Skeletal muscle satellite cell (primary cell): ENCODE measurements at regions not wholly inside any gene's neighbourhood (a gene's known extent, or its start where the extent isn't known, plus 50 kb on each side); places are given as distances from the start of the nearest gene placed in this dataset.
A peak's percentile ranks its signal among the peaks of the same experiment; 100 is the strongest.

Experiments used
- H3K27me3 ChIP-seq: 2 replicates; pipeline ENCODE4 v1.7.0; 2013; ENCODE audit warnings: low read length; ENCODE audit not compliant: control insufficient read depth, insufficient read depth
- H3K36me3 ChIP-seq: 2 replicates; pipeline ENCODE4 v1.7.0; 2013; ENCODE audit warnings: mild to moderate bottlenecking, control low read depth, low read length; ENCODE audit not compliant: insufficient read depth
- H3K4me1 ChIP-seq: 2 replicates; pipeline ENCODE4 v1.7.0; 2013; ENCODE audit warnings: low read length; ENCODE audit not compliant: control insufficient read depth, insufficient read depth
- H3K4me2 ChIP-seq: 2 replicates; pipeline ENCODE4 v1.7.0; 2013; ENCODE audit warnings: mild to moderate bottlenecking, low read length
- H3K4me3 ChIP-seq: 2 replicates; pipeline ENCODE4 v1.7.0; 2013; ENCODE audit warnings: low read length
- H3K9ac ChIP-seq: 2 replicates; pipeline ENCODE4 v1.7.0; 2013; ENCODE audit warnings: mild to moderate bottlenecking, low read depth, low read length, moderate library complexity
- H3K9me3 ChIP-seq: replicated peaks from 2 replicates; pipeline ENCODE4 v1.7.0; 2013; ENCODE audit warnings: mild to moderate bottlenecking, control low read depth, low read length

GRCh38 chr20:12028771-12029170, 111.1 kb downstream of the BTBD3 start:
- Histone ChIP-seq H3K9ac (no peak overlapping the region), H3K4me1 (no peaks in the 10 kb centered on the region)

DNA sequence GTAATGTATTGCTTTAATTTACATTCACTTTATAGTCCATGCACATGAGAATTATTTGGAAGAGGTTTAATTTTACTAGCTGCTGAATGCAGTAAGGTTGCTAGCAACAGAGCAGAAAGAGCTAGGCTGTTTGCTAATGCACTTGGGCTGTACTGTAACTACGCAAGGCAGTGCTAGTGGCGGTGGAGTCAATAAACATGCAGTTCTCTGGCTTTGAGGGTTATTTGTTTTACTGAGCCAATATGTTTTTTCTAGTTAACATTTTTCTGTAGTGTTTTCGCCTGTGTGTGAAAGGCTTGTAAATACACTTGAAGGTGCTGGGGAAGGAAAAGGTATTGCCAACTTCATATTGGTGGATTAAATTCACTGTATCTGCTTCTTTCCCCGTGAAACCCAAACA, 112.8 kb downstream of the BTBD3 start:
- H3K36me3 ChIP-seq, result no peaks in the 10 kb centered on the region

More at GRCh38 chr20:12028771-12029170, 111.1 kb downstream of the BTBD3 start:
- Histone ChIP-seq H3K27me3 (peaks cover 11% of the 10 kb centered on the region), H3K36me3 (no peaks in the 10 kb centered on the region), H3K4me3 (no peak overlapping the region), H3K9me3 (no peaks in the 10 kb centered on the region), H3K4me2 (no peak overlapping the region)

GRCh38 chr20:12036142-12036541, 118.4 kb downstream of the BTBD3 start:
- Histone ChIP-seq H3K4me1 (no peaks in the 10 kb centered on the region), H3K9me3 (no peaks in the 10 kb centered on the region), H3K9ac (no peak overlapping the region), H3K4me2 (no peak overlapping the region), H3K27me3 (peaks cover 7% of the 10 kb centered on the region), H3K4me3 (no peak overlapping the region), H3K36me3 (no peaks in the 10 kb centered on the region)

More for the DNA sequence above, 112.8 kb downstream of the BTBD3 start:
- H3K4me3 ChIP-seq, result no peak overlapping the region
- peaks cover 12% of the 10 kb centered on the region for H3K27me3 ChIP-seq
- no peaks in the 10 kb centered on the region for H3K9me3 ChIP-seq
- no peak overlapping the region for H3K4me2 ChIP-seq
- no peaks in the 10 kb centered on the region for H3K4me1 ChIP-seq
- no peak overlapping the region for H3K9ac ChIP-seq

- peaks cover 4% of the 10 kb centered on the region for H3K27me3 ChIP-seq
- H3K9ac ChIP-seq, result no peak overlapping the region
- H3K4me2 ChIP-seq, result no peak overlapping the region
- no peak overlapping the region for H3K4me3 ChIP-seq
- no peaks in the 10 kb centered on the region for H3K36me3 ChIP-seq
- no peaks in the 10 kb centered on the region for H3K4me1 ChIP-seq
- H3K9me3 ChIP-seq, result no peaks in the 10 kb centered on the region
Measured at GRCh38 chr20:12037521-12037920, 119.8 kb downstream of the BTBD3 start.

DNA sequence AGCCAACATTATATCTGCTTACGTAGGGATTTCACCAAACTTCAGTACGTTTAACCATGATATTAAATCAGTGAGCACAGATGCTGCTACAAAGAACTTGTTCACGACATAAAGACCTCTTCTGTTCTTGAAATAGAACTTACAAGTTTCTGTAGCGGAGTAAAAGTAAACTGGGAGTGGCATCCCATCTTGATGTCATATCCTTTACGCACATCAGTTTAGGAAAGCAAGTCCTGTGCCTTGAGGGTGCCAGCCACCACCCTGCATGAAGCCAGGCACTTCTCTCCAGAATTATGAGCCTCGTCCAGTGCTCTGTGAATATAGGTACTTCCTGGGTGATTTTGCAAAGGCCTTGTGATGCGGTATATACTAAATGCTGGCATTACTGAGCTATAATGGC, 122.6 kb downstream of the BTBD3 start:
- Histone ChIP-seq H3K4me2 (no peak overlapping the region), H3K27me3 (no peaks in the 10 kb centered on the region), H3K4me3 (no peak overlapping the region), H3K9ac (no peak overlapping the region), H3K36me3 (no peaks in the 10 kb centered on the region), H3K4me1 (no peaks in the 10 kb centered on the region), H3K9me3 (no peaks in the 10 kb centered on the region)

GRCh38 chr20:12044969-12045368, 127.3 kb downstream of the BTBD3 start:
- no peaks in the 10 kb centered on the region for H3K36me3 ChIP-seq
- no peak overlapping the region for H3K4me3 ChIP-seq
- peaks cover 19% of the 10 kb centered on the region for H3K4me1 ChIP-seq
- H3K9me3 ChIP-seq, result no peaks in the 10 kb centered on the region
- H3K4me2 ChIP-seq, result no peak overlapping the region
- H3K9ac ChIP-seq, result no peak overlapping the region
- no peaks in the 10 kb centered on the region for H3K27me3 ChIP-seq

GRCh38 chr20:12047838-12048432, 130.2 kb downstream of the BTBD3 start:
- Histone ChIP-seq H3K9me3 (no peaks in the 10 kb centered on the region), H3K4me1 (peaks cover 21% of the 10 kb centered on the region), H3K27me3 (no peaks in the 10 kb centered on the region), H3K36me3 (no peaks in the 10 kb centered on the region), H3K4me2 (peak overlapping the region; percentile 10), H3K4me3 (no peak overlapping the region), H3K9ac (no peak overlapping the region)

DNA sequence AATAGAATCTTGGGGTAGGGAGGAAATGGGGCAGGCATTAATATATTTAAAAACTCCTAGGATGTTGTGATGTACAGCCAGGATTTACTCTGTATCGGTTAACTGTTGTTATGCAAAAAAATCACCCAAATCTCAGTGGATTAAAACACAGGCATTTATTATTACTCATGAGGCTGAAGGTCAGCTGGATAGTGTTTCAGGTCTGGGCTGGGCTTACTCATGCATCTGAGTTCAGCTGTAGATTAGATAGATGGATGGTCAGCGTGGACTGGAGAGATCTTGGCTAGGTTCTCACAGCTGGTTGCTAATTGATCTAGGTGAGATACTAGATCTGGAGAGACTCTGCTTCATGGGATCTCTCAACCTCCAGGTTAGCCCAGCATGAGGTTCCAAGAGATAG, 131.4 kb downstream of the BTBD3 start:
- Histone ChIP-seq H3K9me3 (no peaks in the 10 kb centered on the region), H3K9ac (no peak overlapping the region), H3K4me2 (no peak overlapping the region), H3K36me3 (no peaks in the 10 kb centered on the region), H3K4me1 (peaks cover 26% of the 10 kb centered on the region), H3K27me3 (no peaks in the 10 kb centered on the region), H3K4me3 (no peak overlapping the region)

- Histone ChIP-seq H3K4me1 (peaks cover 26% of the 10 kb centered on the region), H3K9me3 (no peaks in the 10 kb centered on the region), H3K9ac (no peak overlapping the region), H3K27me3 (no peaks in the 10 kb centered on the region), H3K4me2 (no peak overlapping the region), H3K4me3 (no peak overlapping the region), H3K36me3 (no peaks in the 10 kb centered on the region)
Measured at GRCh38 chr20:12051206-12052163, 133.8 kb downstream of the BTBD3 start.

GRCh38 chr20:12053353-12053752, 135.7 kb downstream of the BTBD3 start:
- H3K36me3 ChIP-seq, result no peaks in the 10 kb centered on the region
- no peak overlapping the region for H3K4me2 ChIP-seq
- peaks cover 17% of the 10 kb centered on the region for H3K4me1 ChIP-seq
- H3K4me3 ChIP-seq, result no peak overlapping the region
- no peak overlapping the region for H3K9ac ChIP-seq
- no peaks in the 10 kb centered on the region for H3K27me3 ChIP-seq
- no peaks in the 10 kb centered on the region for H3K9me3 ChIP-seq

- Histone ChIP-seq H3K9me3 (no peaks in the 10 kb centered on the region), H3K9ac (no peak overlapping the region), H3K4me1 (peaks cover 7% of the 10 kb centered on the region), H3K4me3 (no peak overlapping the region), H3K27me3 (no peaks in the 10 kb centered on the region), H3K4me2 (no peak overlapping the region), H3K36me3 (no peaks in the 10 kb centered on the region)
Measured at GRCh38 chr20:12054556-12054955, 136.9 kb downstream of the BTBD3 start.
